AG09319 (cell line): ENCODE measurements at regions not wholly inside any gene's neighbourhood (a gene's known extent, or its start where the extent isn't known, plus 50 kb on each side); places are given as distances from the start of the nearest gene placed in this dataset.

Experiments
- DNase-seq: peaks from one replicate; pipeline ENCODE4 v3.0.0-alpha.2; 2010; ENCODE audit warnings: low read depth; ENCODE audit errors: extremely low read depth
- CTCF ChIP-seq: IDR thresholded peaks from 2 replicates; pipeline ENCODE4 v1.5.1; 2011; ENCODE audit warnings: low read depth, mild to moderate bottlenecking, inconsistent platforms, low read length, moderate library complexity

DNA sequence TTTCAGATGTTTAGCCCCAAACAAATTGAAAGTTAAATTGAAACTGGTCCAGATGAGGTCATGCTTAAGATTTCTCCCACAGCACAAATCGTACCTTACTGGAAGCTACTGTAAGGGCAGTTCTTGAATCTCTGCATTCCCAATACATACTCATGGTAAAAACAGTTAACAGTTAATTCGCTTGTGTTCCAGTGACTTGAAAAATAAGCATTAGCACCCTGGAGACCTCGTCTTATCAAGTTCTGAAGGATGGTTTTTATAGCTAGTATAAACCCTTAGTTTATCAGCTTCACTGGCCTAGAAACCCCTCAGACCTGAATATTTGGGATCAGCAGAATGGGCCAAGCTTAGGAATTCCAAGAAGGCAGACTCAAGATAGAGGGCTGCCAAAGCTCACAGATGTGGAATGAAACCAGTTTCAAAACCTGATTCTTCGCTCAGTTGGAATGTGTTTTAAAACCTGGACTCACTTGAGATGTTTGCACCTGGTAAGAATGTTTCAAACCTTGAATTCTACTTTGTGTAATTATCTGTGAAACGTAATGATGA lies 103.6 kb downstream of the C9orf152 start:
- DNase-seq = no peak

DNA sequence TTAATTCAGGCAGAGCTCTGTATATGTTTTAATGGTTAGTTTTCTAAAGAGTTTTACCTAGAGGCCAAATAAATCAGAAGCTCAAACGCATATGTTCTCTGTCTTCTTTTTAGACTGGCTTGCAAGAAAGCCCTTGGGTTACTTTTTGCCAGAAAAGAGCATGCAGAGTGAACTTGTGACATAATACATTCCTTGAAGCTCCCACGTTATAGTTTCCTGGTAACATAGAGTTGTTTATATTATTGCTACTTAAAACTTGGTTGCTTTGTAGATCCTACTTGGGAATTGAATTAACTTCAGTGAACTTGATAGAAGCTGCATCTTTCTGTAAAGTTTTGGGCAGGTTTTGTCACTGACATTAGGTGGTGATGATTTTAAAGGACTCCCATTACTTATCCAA lies 102.9 kb downstream of the C9orf152 start:
- no peak for DNase-seq
- no peak for TF ChIP-seq CTCF

More for the DNA sequence above, 103.6 kb downstream of the C9orf152 start:
- no peak for TF ChIP-seq CTCF

GRCh38 chr9:110106661-110107060 lies 101.3 kb downstream of the C9orf152 start:
- no peak for DNase-seq
- TF ChIP-seq CTCF = no peak

DNA sequence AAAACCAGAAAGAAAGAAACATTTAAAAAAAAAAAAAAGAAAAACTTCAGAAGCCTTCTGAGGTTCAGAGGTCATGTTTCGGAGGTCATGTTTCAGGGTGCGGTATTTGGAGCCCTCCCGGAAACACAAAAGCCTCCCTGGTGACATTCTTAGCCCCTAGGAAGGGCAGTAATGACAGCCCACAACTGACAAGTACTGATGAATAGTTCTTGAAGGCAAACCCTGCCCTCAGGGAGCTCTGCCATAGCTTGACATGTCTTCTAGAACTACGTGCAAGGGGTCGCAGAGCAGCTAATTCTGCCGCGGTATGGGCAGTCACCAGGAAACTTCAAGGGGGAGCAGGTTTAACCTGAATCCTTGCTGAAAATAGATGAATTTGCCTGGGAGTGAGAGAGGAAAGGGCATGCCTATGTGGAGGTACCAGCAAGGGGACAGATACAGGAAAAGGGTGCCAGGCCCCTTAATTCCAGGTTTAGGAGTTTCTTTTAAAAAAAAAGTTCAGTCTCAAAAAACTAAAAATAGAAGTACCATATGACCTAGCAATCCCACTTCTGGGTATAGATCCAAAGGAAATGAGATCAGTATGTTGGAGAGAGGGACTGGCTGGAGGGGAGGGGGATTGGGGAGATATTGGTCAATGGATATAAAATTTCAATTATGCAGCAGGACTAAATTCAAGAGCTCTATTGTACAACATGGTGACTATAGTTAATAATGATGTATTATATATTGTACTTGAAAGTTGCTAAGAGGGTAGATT lies 98.4 kb downstream of the C9orf152 start:
- no peak for TF ChIP-seq CTCF
- no peak for DNase-seq

- no peak for DNase-seq
- no peak for TF ChIP-seq CTCF
Measured at GRCh38 chr9:110110154-110110553, 97.8 kb downstream of the C9orf152 start.

DNA sequence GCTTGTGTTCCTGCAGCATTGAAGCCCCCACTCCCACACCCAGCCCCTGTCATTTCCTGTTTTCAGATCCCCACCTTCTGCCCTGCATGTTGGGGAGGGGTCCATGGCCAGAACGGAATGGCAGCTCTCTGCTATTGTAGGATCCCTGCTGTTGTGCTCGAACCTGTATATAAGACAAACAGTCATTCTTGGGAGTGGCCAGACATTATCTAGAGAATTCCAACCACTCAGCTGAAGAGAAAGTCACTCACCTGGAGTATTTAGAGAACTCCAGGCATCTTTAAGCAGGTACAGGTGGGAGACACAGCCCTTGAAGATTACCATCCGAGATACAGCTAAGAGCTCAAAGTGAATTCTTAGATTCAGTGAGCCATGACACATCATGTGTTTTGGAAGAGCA lies 96.1 kb downstream of the C9orf152 start:
- no peak for DNase-seq
- TF ChIP-seq CTCF = no peak

DNA sequence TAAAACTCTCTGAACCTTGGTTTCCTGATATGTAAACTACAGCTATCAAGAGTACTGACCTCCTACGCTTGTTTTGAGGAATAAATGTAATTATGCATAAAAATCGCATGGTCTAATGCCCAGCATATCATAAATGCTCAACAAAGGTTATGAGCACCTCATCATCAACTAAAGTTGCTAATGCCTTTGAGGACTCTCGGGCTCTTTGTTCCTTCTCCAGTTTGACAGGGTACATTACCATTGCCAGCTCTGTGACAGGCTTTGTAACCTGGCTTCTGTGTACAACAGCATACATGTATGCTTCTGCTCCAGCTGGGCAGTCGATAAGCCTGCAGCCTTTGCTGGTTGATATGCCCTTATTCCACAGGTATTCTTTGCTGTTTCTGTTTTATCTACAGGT lies 95.2 kb downstream of the C9orf152 start:
- no peak for TF ChIP-seq CTCF
- no peak for DNase-seq
